PC-9 (cell line): ENCODE measurements at regions not wholly inside any gene's neighbourhood (a gene's known extent, or its start where the extent isn't known, plus 50 kb on each side); places are given as distances from the start of the nearest gene placed in this dataset.

Source experiments
- EZH2 ChIP-seq: fragments of 200-600 bp; sonication (generic); IDR thresholded peaks from 2 replicates; pipeline ENCODE4 v1.8.0; 2017; ENCODE audit warnings: antibody characterized with exemption, low read depth
- TF ChIP-seq, protein P1 (sequence below): fragments of 200-600 bp; sonication (generic); conservative IDR thresholded peaks from 2 replicates; pipeline ENCODE4 v1.6.1; 2017; ENCODE audit warnings: mixed run types, antibody characterized with exemption, mild to moderate bottlenecking, moderate library complexity

DNA sequence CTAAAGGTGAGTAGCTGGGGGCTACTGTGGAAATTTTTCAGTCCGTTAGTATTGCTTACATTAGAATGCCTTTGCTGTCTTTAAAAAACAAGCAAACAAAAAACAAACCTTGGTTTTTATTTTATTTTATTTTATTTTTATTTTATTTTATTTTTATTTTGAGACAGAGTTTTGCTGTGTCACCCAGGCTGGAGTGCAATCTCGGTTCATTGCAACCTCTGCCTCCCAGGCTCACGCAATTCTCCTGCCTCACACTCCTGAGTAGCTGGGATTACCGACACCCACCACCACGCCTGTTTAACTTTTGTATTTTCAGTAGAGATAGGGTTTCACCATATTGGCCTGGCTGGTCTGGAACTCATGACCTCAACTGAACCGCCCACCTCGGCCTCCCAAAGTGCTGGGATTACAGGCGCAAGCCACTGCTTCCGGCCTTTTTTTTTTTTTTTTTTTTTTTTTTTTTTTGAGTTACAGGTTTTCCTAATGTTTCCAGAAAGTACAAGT, 732.6 kb downstream of the KCNJ3 start:
- TF ChIP-seq, protein P1, sequence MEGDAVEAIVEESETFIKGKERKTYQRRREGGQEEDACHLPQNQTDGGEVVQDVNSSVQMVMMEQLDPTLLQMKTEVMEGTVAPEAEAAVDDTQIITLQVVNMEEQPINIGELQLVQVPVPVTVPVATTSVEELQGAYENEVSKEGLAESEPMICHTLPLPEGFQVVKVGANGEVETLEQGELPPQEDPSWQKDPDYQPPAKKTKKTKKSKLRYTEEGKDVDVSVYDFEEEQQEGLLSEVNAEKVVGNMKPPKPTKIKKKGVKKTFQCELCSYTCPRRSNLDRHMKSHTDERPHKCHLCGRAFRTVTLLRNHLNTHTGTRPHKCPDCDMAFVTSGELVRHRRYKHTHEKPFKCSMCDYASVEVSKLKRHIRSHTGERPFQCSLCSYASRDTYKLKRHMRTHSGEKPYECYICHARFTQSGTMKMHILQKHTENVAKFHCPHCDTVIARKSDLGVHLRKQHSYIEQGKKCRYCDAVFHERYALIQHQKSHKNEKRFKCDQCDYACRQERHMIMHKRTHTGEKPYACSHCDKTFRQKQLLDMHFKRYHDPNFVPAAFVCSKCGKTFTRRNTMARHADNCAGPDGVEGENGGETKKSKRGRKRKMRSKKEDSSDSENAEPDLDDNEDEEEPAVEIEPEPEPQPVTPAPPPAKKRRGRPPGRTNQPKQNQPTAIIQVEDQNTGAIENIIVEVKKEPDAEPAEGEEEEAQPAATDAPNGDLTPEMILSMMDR, result no peak
- TF ChIP-seq EZH2, result no peak
